OCI-LY3 (cell line): ENCODE measurements at regions not wholly inside any gene's neighbourhood (a gene's known extent, or its start where the extent isn't known, plus 50 kb on each side); places are given as distances from the start of the nearest gene placed in this dataset.

ENCODE experiments used
- H2AFZ ChIP-seq: fragments of 200-600, 300-600 bp; shearing (Covaris generic); 2 replicates; pipeline ENCODE4 v1.6.0; 2014; ENCODE audit warnings: antibody characterized with exemption, low read depth, low read length
- H3K27ac ChIP-seq: fragments of 200-600, 300-600 bp; sonication (generic); 2 replicates; pipeline ENCODE4 v1.5.1; 2014; ENCODE audit warnings: mild to moderate bottlenecking, low read length, moderate library complexity, mixed read lengths
- H3K27me3 ChIP-seq: fragments of 200-600, 300-600 bp; sonication (generic); 2 replicates; pipeline ENCODE4 v1.6.1; 2014; ENCODE audit warnings: low read depth, low read length, mixed read lengths
- H3K36me3 ChIP-seq: fragments of 200-600, 300-600 bp; sonication (generic); replicated peaks from 2 replicates; pipeline ENCODE3; 2014; ENCODE audit warnings: low read depth, low read length, mixed read lengths
- H3K4me1 ChIP-seq: fragments of 300-600, 200-600 bp; sonication (generic); 2 replicates; pipeline ENCODE4 v1.6.1; 2014; ENCODE audit warnings: low read length, mixed read lengths
- H3K4me2 ChIP-seq: fragments of 200-600, 300-600 bp; sonication (generic); 2 replicates; pipeline ENCODE4 v1.6.1; 2014; ENCODE audit warnings: low read length, mixed read lengths
- H3K4me3 ChIP-seq: fragments of 300-600, 200-600 bp; sonication (generic); 2 replicates; pipeline ENCODE4 v1.5.1; 2014; ENCODE audit warnings: antibody characterized with exemption, mild to moderate bottlenecking, low read length, moderate library complexity
- H3K79me2 ChIP-seq: fragments of 300-600, 200-600 bp; shearing (Covaris generic); 2 replicates; pipeline ENCODE4 v1.6.1; 2014; ENCODE audit warnings: mild to moderate bottlenecking, low read length, mixed read lengths
- H3K9ac ChIP-seq: fragments of 300-600, 200-600 bp; shearing (Covaris generic); 2 replicates; pipeline ENCODE4 v1.6.0; 2014; ENCODE audit warnings: mild to moderate bottlenecking, low read length, moderate library complexity
- H3K9me3 ChIP-seq: fragments of 200-600, 300-600 bp; shearing (Covaris generic); 2 replicates; pipeline ENCODE4 v1.6.1; 2014; ENCODE audit warnings: low read length, mixed read lengths; ENCODE audit not compliant: insufficient read depth
- H4K20me1 ChIP-seq: fragments of 200-600, 300-600 bp; sonication (generic); 2 replicates; pipeline ENCODE4 v1.6.1; 2016; ENCODE audit warnings: low read length, mixed read lengths; ENCODE audit not compliant: insufficient read depth
- CTCF ChIP-seq: fragments of 200-600, 300-600 bp; sonication (generic); IDR thresholded peaks from 2 replicates; pipeline ENCODE4 v1.5.1; 2014; ENCODE audit warnings: antibody characterized with exemption, low read length, low read depth
- EZH2phosphoT487 ChIP-seq: fragments of 200-600 bp; shearing (Covaris generic); IDR thresholded peaks from 2 replicates; pipeline ENCODE4 v1.6.1; 2018; ENCODE audit warnings: antibody characterized with exemption, mixed run types, low read depth

GRCh38 chr2:57842531-57842930, 204.1 kb upstream of the VRK2 start:
- Histone ChIP-seq H4K20me1 (no peaks in the 10 kb centered on the region), H3K27ac (no peak overlapping the region), H3K4me1 (peaks cover 11% of the 10 kb centered on the region), H2AFZ (no peak overlapping the region), H3K36me3 (no peaks in the 10 kb centered on the region), H3K4me3 (no peak overlapping the region), H3K27me3 (no peaks in the 10 kb centered on the region), H3K9ac (no peak overlapping the region), H3K9me3 (no peaks in the 10 kb centered on the region), H3K79me2 (no peaks in the 10 kb centered on the region), H3K4me2 (no peak overlapping the region)
- no peak for TF ChIP-seq EZH2phosphoT487
- TF ChIP-seq CTCF, result no peak

GRCh38 chr2:57843158-57843557, 203.4 kb upstream of the VRK2 start:
- Histone ChIP-seq H3K9ac (no peak overlapping the region), H3K36me3 (no peaks in the 10 kb centered on the region), H3K4me3 (no peak overlapping the region), H3K4me2 (no peak overlapping the region), H3K9me3 (no peaks in the 10 kb centered on the region), H3K79me2 (no peaks in the 10 kb centered on the region), H4K20me1 (no peaks in the 10 kb centered on the region), H3K27me3 (no peaks in the 10 kb centered on the region), H3K4me1 (peaks cover 11% of the 10 kb centered on the region), H2AFZ (no peak overlapping the region), H3K27ac (no peak overlapping the region)
- TF ChIP-seq CTCF (no peak), EZH2phosphoT487 (no peak)

- Histone ChIP-seq H3K4me1 (peaks cover 11% of the 10 kb centered on the region), H3K4me2 (no peak overlapping the region), H3K36me3 (no peaks in the 10 kb centered on the region), H3K9me3 (no peaks in the 10 kb centered on the region), H2AFZ (no peak overlapping the region), H4K20me1 (no peaks in the 10 kb centered on the region), H3K27ac (no peak overlapping the region), H3K9ac (no peak overlapping the region), H3K79me2 (no peaks in the 10 kb centered on the region), H3K27me3 (no peaks in the 10 kb centered on the region), H3K4me3 (no peak overlapping the region)
- no peak for TF ChIP-seq EZH2phosphoT487
- no peak for TF ChIP-seq CTCF
Observed at GRCh38 chr2:57848723-57849122, 197.9 kb upstream of the VRK2 start.

GRCh38 chr2:57849843-57850242, 196.8 kb upstream of the VRK2 start:
- H3K27ac ChIP-seq, result no peak overlapping the region
- H3K4me3 ChIP-seq, result no peak overlapping the region
- no peak overlapping the region for H3K4me2 ChIP-seq
- H3K79me2 ChIP-seq, result no peaks in the 10 kb centered on the region
- H3K4me1 ChIP-seq, result peaks cover 11% of the 10 kb centered on the region
- no peaks in the 10 kb centered on the region for H4K20me1 ChIP-seq
- no peaks in the 10 kb centered on the region for H3K36me3 ChIP-seq
- H3K9me3 ChIP-seq, result no peaks in the 10 kb centered on the region
- H3K27me3 ChIP-seq, result no peaks in the 10 kb centered on the region
- no peak overlapping the region for H2AFZ ChIP-seq
- TF ChIP-seq EZH2phosphoT487 (no peak), CTCF (no peak)
- H3K9ac ChIP-seq, result no peak overlapping the region
